Stomach (tissue), 8 donors: ENCODE measurements at regions not wholly inside any gene's neighbourhood (a gene's known extent, or its start where the extent isn't known, plus 50 kb on each side); places are given as distances from the start of the nearest gene placed in this dataset.

ENCODE experiments used
- DNase-seq, 2 donors: peaks; one replicate each; pipeline versions ENCODE4 v3.0.0 to v3.0.0-alpha.2; 2013 to 2019
- H3K27ac ChIP-seq, 5 donors: fragments of 200-600 bp in 4 of 5; sonication (generic) in 4 of 5; one replicate each; pipeline ENCODE4 v1.5.1; 2013 to 2019; ENCODE audit warnings: mild to moderate bottlenecking in 1 of 5, moderate library complexity in 1 of 5
- H3K27me3 ChIP-seq, 3 donors: fragments of 200-600 bp; sonication (generic); one replicate each; pipeline ENCODE4 v1.5.1; 2017 to 2019; ENCODE audit warnings: mixed run types in 1 of 3
- H3K36me3 ChIP-seq, 4 donors: fragments of 200-600 bp; sonication (generic); 1 replicate in 3 of 4; 2 replicates in 1 of 4; pipeline ENCODE4 v1.5.1; 2016 to 2019
- H3K4me1 ChIP-seq, 4 donors: fragments of 200-600 bp; sonication (generic); one replicate each; pipeline ENCODE4 v1.5.1; 2016 to 2019
- H3K4me3 ChIP-seq, 4 donors: fragments of 200-600 bp; sonication (generic) in 3 of 4; one replicate each; pipeline ENCODE4 v1.5.1; 2016 to 2019; ENCODE audit warnings: mild to moderate bottlenecking in 1 of 4
- H3K9me3 ChIP-seq, 4 donors: fragments of 200-600 bp; sonication (generic); one replicate each; pipeline ENCODE4 v1.5.1; 2016 to 2019
- EP300 ChIP-seq: sonication (generic); formaldehyde crosslinking; IDR thresholded peaks from one replicate; pipeline ENCODE4 v1.6.1; 2017; ENCODE audit warnings: antibody characterized with exemption
- POLR2A ChIP-seq, 4 donors: fragments of 450-650 bp; IDR thresholded peaks; one replicate each; pipeline ENCODE4 v1.6.1; 2016; ENCODE audit warnings: antibody characterized with exemption in 4 of 4, control low read depth in 2 of 4, mild to moderate bottlenecking in 1 of 4, moderate library complexity in 1 of 4
- POLR2AphosphoS5 ChIP-seq, 3 donors: sonication (generic); formaldehyde crosslinking; IDR thresholded peaks; one replicate each; pipeline ENCODE4 v1.6.1; 2016; ENCODE audit warnings: antibody characterized with exemption in 3 of 3
- WGBS, 5 donors: extraction: QIAGEN DNeasy Blood & Tissue Kit in 3 of 5; methylation state at CpG; one replicate each; pipeline versions ENCODE4 v1.1.5 to v1.1.7; 2013 to 2018; 5-methylcytosine and 5-hydroxymethylcytosine counted together
- intact Hi-C: fragments of 100-400 bp; cut with DNase I; formaldehyde crosslinking; loops from one replicate; pipeline ENCODE4 v1.15.1; 2023; ENCODE audit warnings: low total_unique reads
- TF ChIP-seq, protein P1 (sequence below), 7 experiments: fragments of 450-650 bp in 4 of 7; fragments of 200-600 bp in 3 of 7; sonication (generic) in 3 of 7; IDR thresholded peaks; one replicate each; pipeline ENCODE4 v1.5.1; 2016 to 2019; ENCODE audit warnings: antibody characterized with exemption in 7 of 7, control low read depth in 2 of 7, mild to moderate bottlenecking in 1 of 7
- donor health status: healthy with polysubstance abuse.
- donor health status: Bipolar disorder and iron deficiency.
- donor health status: healthy.

DNA sequence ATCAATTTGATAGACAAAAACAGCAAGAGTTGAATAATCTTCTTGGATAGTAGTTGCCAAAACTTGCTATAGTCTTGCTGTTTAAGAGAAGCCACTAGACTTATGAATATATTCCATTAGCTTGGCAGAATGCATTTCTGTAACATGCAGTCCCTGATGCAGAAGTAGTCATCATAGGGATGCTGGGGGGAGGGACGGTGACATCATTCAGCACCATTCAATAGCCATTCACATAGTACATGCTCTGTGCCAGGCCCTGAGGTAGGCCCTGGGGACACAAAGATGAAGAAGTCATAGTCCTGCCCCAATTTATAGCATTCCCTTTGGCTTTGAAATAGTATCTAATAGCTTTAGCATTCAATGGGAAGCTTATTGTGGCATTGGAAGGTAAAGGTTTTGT lies 185.5 kb upstream of the AFF2 start:
- no peak for TF ChIP-seq POLR2AphosphoS5 (IDR thresholded peaks at IDR 0.05)
- TF ChIP-seq, protein P1, sequence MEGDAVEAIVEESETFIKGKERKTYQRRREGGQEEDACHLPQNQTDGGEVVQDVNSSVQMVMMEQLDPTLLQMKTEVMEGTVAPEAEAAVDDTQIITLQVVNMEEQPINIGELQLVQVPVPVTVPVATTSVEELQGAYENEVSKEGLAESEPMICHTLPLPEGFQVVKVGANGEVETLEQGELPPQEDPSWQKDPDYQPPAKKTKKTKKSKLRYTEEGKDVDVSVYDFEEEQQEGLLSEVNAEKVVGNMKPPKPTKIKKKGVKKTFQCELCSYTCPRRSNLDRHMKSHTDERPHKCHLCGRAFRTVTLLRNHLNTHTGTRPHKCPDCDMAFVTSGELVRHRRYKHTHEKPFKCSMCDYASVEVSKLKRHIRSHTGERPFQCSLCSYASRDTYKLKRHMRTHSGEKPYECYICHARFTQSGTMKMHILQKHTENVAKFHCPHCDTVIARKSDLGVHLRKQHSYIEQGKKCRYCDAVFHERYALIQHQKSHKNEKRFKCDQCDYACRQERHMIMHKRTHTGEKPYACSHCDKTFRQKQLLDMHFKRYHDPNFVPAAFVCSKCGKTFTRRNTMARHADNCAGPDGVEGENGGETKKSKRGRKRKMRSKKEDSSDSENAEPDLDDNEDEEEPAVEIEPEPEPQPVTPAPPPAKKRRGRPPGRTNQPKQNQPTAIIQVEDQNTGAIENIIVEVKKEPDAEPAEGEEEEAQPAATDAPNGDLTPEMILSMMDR (IDR thresholded peaks at IDR 0.05), result no peak
- H3K36me3 ChIP-seq, result no peaks in the 10 kb centered on the region
- DNase-seq, result no peak
- intact Hi-C loops, result no loop called here
- H3K27me3 ChIP-seq, result no peaks in the 10 kb centered on the region
- no peaks in the 10 kb centered on the region for H3K9me3 ChIP-seq
- no peaks in the 10 kb centered on the region for H3K4me1 ChIP-seq
- H3K27ac ChIP-seq, result no peak overlapping the region
- no peak overlapping the region for H3K4me3 ChIP-seq
- 90 to 100% (median 92%) methylated on average over 1 of the region's 1 CpG for WGBS, 5 donors

DNA sequence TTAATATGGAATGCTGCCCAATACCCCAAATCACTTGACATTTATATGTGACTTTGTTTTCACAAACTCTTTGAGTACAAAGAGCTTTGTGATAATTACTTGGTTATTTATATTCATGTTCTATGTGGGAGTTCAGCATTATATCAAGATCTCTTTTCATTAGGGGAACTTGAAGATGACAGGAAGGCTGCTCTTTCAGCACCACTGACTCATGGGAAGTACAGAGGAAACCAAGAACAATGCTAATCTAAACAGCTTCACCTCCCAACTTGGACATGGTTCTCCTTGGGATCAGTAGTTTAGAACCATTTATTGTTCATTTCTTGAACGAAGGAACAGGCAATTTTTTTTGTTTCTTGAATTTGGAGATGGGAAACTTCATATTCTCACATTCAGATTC lies 184.0 kb upstream of the AFF2 start:
- no peaks in the 10 kb centered on the region for H3K9me3 ChIP-seq
- H3K4me1 ChIP-seq, result no peaks in the 10 kb centered on the region
- DNase-seq, result no peak
- no peak overlapping the region for H3K4me3 ChIP-seq
- TF ChIP-seq EP300 (no peak), POLR2A (IDR thresholded peaks at IDR 0.05) (no peak), POLR2AphosphoS5 (IDR thresholded peaks at IDR 0.05) (no peak)
- TF ChIP-seq, protein P1 (IDR thresholded peaks at IDR 0.05), result no peak
- no peaks in the 10 kb centered on the region for H3K36me3 ChIP-seq
- H3K27ac ChIP-seq, result no peak overlapping the region
- 45 to 79% (median 68%) methylated on average over 1 of the region's 1 CpG for WGBS, 5 donors
- intact Hi-C loops, result no loop called here
- H3K27me3 ChIP-seq, result no peaks in the 10 kb centered on the region

DNA sequence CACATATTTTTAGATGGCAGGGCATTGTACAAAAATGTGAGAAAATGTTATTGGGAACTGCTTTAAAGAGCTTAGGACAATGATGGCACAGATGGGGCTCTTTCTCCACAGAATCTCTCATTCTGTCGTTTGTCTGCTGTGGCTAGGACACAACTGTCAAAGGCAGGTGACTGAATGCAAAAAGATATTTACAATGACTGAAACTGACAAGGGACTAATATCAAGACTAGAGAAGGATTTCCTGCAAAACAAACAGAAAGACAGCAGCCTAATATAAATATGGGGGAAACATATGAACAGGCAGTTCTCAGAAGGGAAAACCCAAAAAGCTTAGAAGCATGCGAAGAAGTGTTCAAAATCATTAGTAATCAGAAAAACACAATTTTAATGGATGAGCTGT lies 177.5 kb upstream of the AFF2 start:
- peaks cover 0 to 23% (median 2%) of the 10 kb centered on the region in 4 donors for H3K9me3 ChIP-seq
- H3K27me3 ChIP-seq, result no peaks in the 10 kb centered on the region
- no peak overlapping the region for H3K4me3 ChIP-seq
- H3K36me3 ChIP-seq, result no peaks in the 10 kb centered on the region
- DNase-seq, result no peak
- TF ChIP-seq, protein P1 (IDR thresholded peaks at IDR 0.05), result no peak
- no peak for TF ChIP-seq POLR2AphosphoS5 (IDR thresholded peaks at IDR 0.05)
- no peak for TF ChIP-seq POLR2A (IDR thresholded peaks at IDR 0.05)
- no peak for TF ChIP-seq EP300
- H3K27ac ChIP-seq, result no peak overlapping the region
- no peaks in the 10 kb centered on the region for H3K4me1 ChIP-seq
- WGBS, 5 donors, result 65 to 85% (median 67%) methylated on average over 2 of the region's 2 CpGs
- intact Hi-C loops, result no loop called here

DNA sequence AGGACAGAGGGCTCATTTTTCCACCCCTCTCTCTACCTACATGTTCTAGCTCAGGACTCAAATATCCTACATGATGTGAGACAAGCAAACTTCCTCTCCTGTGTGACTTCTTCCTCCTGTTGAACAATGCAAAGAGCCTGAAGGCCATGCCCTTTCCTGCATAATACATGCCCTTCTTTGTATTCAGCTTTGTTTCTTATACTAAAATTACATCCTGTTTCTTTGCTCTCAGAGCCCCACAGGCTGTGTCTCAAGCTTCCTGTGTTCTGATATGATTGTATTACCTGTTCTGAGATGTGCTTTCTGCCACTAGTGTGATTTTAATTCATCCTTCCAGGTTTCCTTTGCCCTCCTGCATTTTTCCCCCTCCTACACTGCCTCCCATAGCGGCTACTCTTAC lies 166.4 kb upstream of the AFF2 start:
- TF ChIP-seq POLR2AphosphoS5 (IDR thresholded peaks at IDR 0.05) (no peak), EP300 (no peak), POLR2A (IDR thresholded peaks at IDR 0.05) (no peak)
- TF ChIP-seq, protein P1 (IDR thresholded peaks at IDR 0.05), result no peak
- peak in 1 of 2 donors; percentile 9 for DNase-seq
- Histone ChIP-seq H3K27me3 (no peaks in the 10 kb centered on the region), H3K36me3 (no peaks in the 10 kb centered on the region), H3K4me3 (no peak overlapping the region), H3K4me1 (no peaks in the 10 kb centered on the region), H3K27ac (no peak overlapping the region), H3K9me3 (no peaks in the 10 kb centered on the region)
- intact Hi-C loops, result no loop called here
- 50 to 89% (median 68%) methylated on average over 1 of the region's 1 CpG for WGBS, 5 donors
